ENCODE measurements at regions not wholly inside any gene's neighbourhood (a gene's known extent, or its start where the extent isn't known, plus 50 kb on each side); places are given as distances from the start of the nearest gene placed in this dataset.
A peak's percentile ranks its signal among the peaks of the same experiment; 100 is the strongest.

DNA sequence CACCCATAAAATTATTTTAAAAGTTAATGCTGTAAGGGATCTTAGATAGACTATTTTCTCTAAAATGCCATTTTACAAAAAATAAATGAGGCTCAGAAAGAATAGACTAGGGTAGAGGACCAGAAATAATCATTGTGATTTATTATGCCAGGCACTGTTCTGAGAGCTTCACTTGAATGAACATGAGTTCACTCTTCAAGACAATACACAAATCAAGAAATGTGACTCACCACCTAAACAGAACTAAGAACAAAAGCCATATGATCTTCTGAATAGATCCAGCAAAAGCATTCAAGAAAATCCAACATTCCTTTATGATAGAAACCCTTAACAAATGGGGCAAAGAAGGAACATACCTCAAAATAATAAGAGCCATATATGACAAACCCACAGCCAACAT, 582.0 kb downstream of the PKHD1 start:
- Histone ChIP-seq H3K4me3 (ENCODE audit: low read depth, low read length, poor library complexity, severe bottlenecking) (no peak overlapping the region), H3K4me1 (ENCODE audit: insufficient read depth, low read length, poor library complexity, severe bottlenecking) (no peaks in the 10 kb centered on the region), H3K27ac (ENCODE audit: low read depth, low read length, poor library complexity, severe bottlenecking) (no peak overlapping the region), H3K36me3 (ENCODE audit: insufficient read depth, low read length, poor library complexity, severe bottlenecking) (no peaks in the 10 kb centered on the region), H3K9me3 (ENCODE audit: low read depth, low read length, poor library complexity, severe bottlenecking) (no peaks in the 10 kb centered on the region), H3K27me3 (replicated peaks; ENCODE audit: insufficient read depth, low read depth, low read length, poor library complexity) (no peaks in the 10 kb centered on the region)
- ChIA-PET POLR2A (ENCODE audit: low non-redundant PET) (no interaction called here), CTCF (no interaction called here)
- DNase-seq (ENCODE audit: low spot score), result no peak
- BruUV-seq (replicated peaks), result no TSS peak
- TF ChIP-seq, protein P1, sequence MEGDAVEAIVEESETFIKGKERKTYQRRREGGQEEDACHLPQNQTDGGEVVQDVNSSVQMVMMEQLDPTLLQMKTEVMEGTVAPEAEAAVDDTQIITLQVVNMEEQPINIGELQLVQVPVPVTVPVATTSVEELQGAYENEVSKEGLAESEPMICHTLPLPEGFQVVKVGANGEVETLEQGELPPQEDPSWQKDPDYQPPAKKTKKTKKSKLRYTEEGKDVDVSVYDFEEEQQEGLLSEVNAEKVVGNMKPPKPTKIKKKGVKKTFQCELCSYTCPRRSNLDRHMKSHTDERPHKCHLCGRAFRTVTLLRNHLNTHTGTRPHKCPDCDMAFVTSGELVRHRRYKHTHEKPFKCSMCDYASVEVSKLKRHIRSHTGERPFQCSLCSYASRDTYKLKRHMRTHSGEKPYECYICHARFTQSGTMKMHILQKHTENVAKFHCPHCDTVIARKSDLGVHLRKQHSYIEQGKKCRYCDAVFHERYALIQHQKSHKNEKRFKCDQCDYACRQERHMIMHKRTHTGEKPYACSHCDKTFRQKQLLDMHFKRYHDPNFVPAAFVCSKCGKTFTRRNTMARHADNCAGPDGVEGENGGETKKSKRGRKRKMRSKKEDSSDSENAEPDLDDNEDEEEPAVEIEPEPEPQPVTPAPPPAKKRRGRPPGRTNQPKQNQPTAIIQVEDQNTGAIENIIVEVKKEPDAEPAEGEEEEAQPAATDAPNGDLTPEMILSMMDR (conservative IDR thresholded peaks at IDR 0.05; ENCODE audit: low read depth, low read length), result no peak
- no peak for TF ChIP-seq EZH2 (IDR thresholded peaks at IDR 0.05; ENCODE audit: borderline replicate concordance, low read depth, low read length, poor library complexity, severe bottlenecking)
- intact Hi-C loops (cut with micrococcal nuclease; ENCODE audit: unreplicated experiment), result no loop called here

DNA sequence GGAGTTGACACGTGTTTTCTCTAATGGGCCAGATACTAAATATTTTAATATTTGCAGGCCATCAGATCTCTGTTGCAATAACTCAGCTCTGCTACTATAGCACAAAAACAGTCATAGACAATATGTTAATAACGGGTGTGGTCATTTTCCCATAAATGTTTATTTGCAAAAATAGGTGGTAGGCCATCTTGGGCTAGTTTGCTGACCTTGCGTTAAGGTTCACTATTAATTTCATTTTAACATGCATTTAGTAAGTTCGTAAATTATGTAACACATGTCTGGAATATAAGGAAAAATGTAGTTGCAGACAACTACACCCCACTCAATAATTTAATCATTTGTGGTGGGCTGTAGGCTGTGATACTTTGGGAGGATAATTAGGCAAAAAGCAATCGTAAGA, 577.8 kb downstream of the PKHD1 start:
- Histone ChIP-seq H3K36me3 (ENCODE audit: insufficient read depth, low read length, poor library complexity, severe bottlenecking) (no peaks in the 10 kb centered on the region), H3K4me1 (ENCODE audit: insufficient read depth, low read length, poor library complexity, severe bottlenecking) (no peaks in the 10 kb centered on the region), H3K4me3 (ENCODE audit: low read depth, low read length, poor library complexity, severe bottlenecking) (no peak overlapping the region), H3K9me3 (ENCODE audit: low read depth, low read length, poor library complexity, severe bottlenecking) (no peaks in the 10 kb centered on the region), H3K27me3 (replicated peaks; ENCODE audit: insufficient read depth, low read depth, low read length, poor library complexity) (no peaks in the 10 kb centered on the region), H3K27ac (ENCODE audit: low read depth, low read length, poor library complexity, severe bottlenecking) (no peak overlapping the region)
- CTCF ChIA-PET, result no interaction called here
- no TSS peak for BruUV-seq (replicated peaks)
- POLR2A ChIA-PET (ENCODE audit: low non-redundant PET), result no interaction called here
- TF ChIP-seq EZH2 (IDR thresholded peaks at IDR 0.05; ENCODE audit: borderline replicate concordance, low read depth, low read length, poor library complexity, severe bottlenecking), result no peak
- intact Hi-C loops (cut with micrococcal nuclease; ENCODE audit: unreplicated experiment), result no loop called here
- DNase-seq (ENCODE audit: low spot score), result no peak

DNA sequence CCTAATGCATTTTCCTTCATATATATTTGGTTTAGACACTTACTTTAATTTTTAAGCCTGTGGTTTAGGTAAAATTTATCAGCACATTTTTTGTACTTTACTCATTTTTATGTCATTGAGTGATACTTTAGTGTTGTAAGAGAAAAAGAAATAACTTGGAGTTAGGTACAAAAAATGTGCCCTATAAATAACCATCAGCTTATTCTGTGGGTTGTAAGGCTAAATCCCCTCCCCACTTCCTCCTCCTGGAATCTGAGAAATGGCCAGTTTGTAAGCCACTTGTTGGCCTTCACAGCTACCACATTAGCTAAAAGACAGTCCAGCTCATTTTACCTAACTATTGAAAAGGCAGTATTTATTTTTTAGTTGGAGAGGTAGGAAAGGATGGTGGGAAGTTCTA, 576.3 kb downstream of the PKHD1 start:
- Histone ChIP-seq H3K36me3 (ENCODE audit: insufficient read depth, low read length, poor library complexity, severe bottlenecking) (no peaks in the 10 kb centered on the region), H3K27me3 (replicated peaks; ENCODE audit: insufficient read depth, low read depth, low read length, poor library complexity) (no peaks in the 10 kb centered on the region), H3K4me3 (ENCODE audit: low read depth, low read length, poor library complexity, severe bottlenecking) (no peak overlapping the region), H3K4me1 (ENCODE audit: insufficient read depth, low read length, poor library complexity, severe bottlenecking) (no peaks in the 10 kb centered on the region), H3K9me3 (ENCODE audit: low read depth, low read length, poor library complexity, severe bottlenecking) (no peaks in the 10 kb centered on the region), H3K27ac (ENCODE audit: low read depth, low read length, poor library complexity, severe bottlenecking) (no peak overlapping the region)
- intact Hi-C loops (cut with micrococcal nuclease; ENCODE audit: unreplicated experiment), result no loop called here
- BruUV-seq (replicated peaks), result no TSS peak
- no peak for DNase-seq (ENCODE audit: low spot score)
- CTCF ChIA-PET, result no interaction called here
- POLR2A ChIA-PET (ENCODE audit: low non-redundant PET), result no interaction called here
- no peak for TF ChIP-seq EZH2 (IDR thresholded peaks at IDR 0.05; ENCODE audit: borderline replicate concordance, low read depth, low read length, poor library complexity, severe bottlenecking)
- TF ChIP-seq, protein P1 (conservative IDR thresholded peaks at IDR 0.05; ENCODE audit: low read depth, low read length), result no peak

DNA sequence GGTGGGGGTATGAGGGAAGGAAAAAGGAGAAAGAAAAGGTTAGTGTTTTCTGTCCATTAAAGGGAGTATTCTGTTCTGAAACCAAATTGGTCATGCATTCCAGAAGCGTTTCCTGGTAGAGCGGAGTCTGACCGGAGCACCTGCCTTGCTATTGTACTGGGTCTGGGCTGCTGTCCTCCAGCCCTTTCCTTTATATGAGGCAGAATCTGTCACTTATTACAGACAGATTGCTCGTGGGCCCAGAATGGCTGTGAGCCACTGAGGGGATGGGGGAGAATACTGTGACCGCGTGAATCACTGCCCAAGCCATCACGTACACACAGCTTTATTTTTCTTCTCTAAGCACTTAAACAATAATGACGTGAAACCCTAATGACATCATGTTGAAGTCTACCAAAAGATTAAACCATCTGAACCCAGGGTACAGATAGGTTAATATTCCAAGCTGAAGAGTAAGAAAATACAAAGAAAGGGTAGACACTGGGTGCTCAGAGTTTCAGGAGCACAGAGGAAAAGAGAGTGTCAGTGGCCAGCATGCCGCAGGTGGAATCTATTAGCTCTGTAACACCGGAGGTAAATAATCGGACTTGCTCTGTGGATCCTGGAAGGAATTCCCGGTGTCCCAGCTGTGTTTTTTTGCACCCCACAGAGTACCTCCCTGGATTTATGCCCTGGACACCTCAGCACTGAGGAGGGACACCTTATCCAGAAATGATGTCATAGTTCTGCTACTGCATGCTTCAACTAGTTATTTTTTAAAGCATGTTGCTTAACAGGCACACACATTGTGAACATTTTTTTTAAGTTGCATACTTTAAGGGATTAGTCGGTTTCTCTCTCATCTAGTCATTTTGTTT, 573.3 kb downstream of the PKHD1 start:
- TF ChIP-seq, protein P1 (conservative IDR thresholded peaks at IDR 0.05; ENCODE audit: low read depth, low read length), result no peak
- no peak for TF ChIP-seq EZH2 (IDR thresholded peaks at IDR 0.05; ENCODE audit: borderline replicate concordance, low read depth, low read length, poor library complexity, severe bottlenecking)
- Histone ChIP-seq H3K27ac (ENCODE audit: low read depth, low read length, poor library complexity, severe bottlenecking) (no peak overlapping the region), H3K4me1 (ENCODE audit: insufficient read depth, low read length, poor library complexity, severe bottlenecking) (no peaks in the 10 kb centered on the region), H3K9me3 (ENCODE audit: low read depth, low read length, poor library complexity, severe bottlenecking) (no peaks in the 10 kb centered on the region), H3K27me3 (replicated peaks; ENCODE audit: insufficient read depth, low read depth, low read length, poor library complexity) (no peaks in the 10 kb centered on the region), H3K36me3 (ENCODE audit: insufficient read depth, low read length, poor library complexity, severe bottlenecking) (no peaks in the 10 kb centered on the region), H3K4me3 (ENCODE audit: low read depth, low read length, poor library complexity, severe bottlenecking) (no peak overlapping the region)
- peak; percentile 11 for DNase-seq (ENCODE audit: low spot score)
- BruUV-seq (replicated peaks), result no TSS peak
- ChIA-PET POLR2A (ENCODE audit: low non-redundant PET) (no interaction called here), CTCF (no interaction called here)
- intact Hi-C loops (cut with micrococcal nuclease; ENCODE audit: unreplicated experiment), result no loop called here

Data from A673 (cell line).